ENCODE measurements at regions not wholly inside any gene's neighbourhood (a gene's known extent, or its start where the extent isn't known, plus 50 kb on each side); places are given as distances from the start of the nearest gene placed in this dataset.

DNA sequence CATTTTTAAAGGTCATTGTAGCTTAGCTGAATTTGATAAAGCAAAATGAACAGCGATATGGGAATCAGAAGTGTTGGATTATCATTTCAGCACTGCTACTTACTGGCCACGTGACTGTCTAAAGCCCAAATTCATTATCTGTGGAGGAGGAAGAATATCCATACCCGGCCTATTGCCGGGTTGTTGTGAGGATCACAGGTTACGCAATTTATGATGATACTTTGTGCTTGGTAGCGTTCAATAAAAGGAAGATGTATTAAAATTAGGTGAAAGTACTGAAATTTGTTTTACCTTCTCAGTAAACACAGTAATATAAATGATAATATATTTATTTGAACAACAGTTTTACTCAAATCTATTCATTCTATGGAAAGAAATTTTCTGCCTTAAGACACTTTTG lies 1540.2 kb downstream of the ADGRL3 start:
- no peaks in the 10 kb centered on the region for H3K27me3 ChIP-seq
- TF ChIP-seq POLR2A (IDR thresholded peaks at IDR 0.05): no peak
- TF ChIP-seq CTCF (IDR thresholded peaks at IDR 0.05): no peak
- intact Hi-C loops (cut with DNase I): no loop called here

GRCh38 chr4:62717154-62717553 lies 1517.0 kb downstream of the ADGRL3 start:
- H3K4me3 ChIP-seq: no peak overlapping the region
- intact Hi-C loops (cut with DNase I): no loop called here
- WGBS, 2 donors: 38 to 40% methylated on average over 2 of the region's 2 CpGs
- H3K4me1 ChIP-seq: no peaks in the 10 kb centered on the region
- no peak for DNase-seq
- no peak overlapping the region for H3K27ac ChIP-seq
- no peaks in the 10 kb centered on the region for H3K9me3 ChIP-seq
- no peaks in the 10 kb centered on the region for H3K36me3 ChIP-seq
- no peaks in the 10 kb centered on the region for H3K27me3 ChIP-seq
- TF ChIP-seq POLR2A (IDR thresholded peaks at IDR 0.05) (no peak), CTCF (IDR thresholded peaks at IDR 0.05) (no peak)

More for the DNA sequence above, 1540.2 kb downstream of the ADGRL3 start:
- Histone ChIP-seq H3K9me3 (no peaks in the 10 kb centered on the region), H3K27ac (no peak overlapping the region), H3K4me3 (no peak overlapping the region), H3K36me3 (no peaks in the 10 kb centered on the region), H3K4me1 (no peaks in the 10 kb centered on the region)
- WGBS, 2 donors: 75 to 82% methylated on average over 6 of the region's 6 CpGs
- DNase-seq: no peak

DNA sequence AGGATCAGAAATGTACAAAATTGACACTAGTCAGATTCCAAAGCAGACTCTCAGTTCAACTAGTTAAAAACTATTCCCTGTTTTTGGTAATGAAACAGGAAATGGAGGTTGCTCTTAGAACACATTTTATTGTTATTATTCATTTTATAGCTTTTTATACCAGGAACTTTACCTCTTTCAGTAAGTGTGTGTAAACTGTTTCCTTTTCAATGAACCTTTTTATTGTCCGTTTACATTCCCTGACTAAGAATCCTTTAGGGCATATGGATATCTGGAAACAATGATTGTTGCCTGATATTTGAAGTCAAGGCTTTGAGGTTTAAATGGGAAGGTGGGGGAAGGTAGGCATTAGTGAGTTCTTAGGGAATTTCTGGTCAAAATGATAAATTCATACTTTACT lies 1511.4 kb downstream of the ADGRL3 start:
- 11 to 37% methylated on average over 1 of the region's 1 CpG for WGBS, 2 donors
- TF ChIP-seq POLR2A (IDR thresholded peaks at IDR 0.05) (no peak), CTCF (IDR thresholded peaks at IDR 0.05) (no peak)
- no peaks in the 10 kb centered on the region for H3K36me3 ChIP-seq
- DNase-seq: no peak
- intact Hi-C loops (cut with DNase I): no loop called here
- H3K27ac ChIP-seq: no peak overlapping the region
- H3K9me3 ChIP-seq: no peaks in the 10 kb centered on the region
- H3K4me1 ChIP-seq: no peaks in the 10 kb centered on the region
- no peaks in the 10 kb centered on the region for H3K27me3 ChIP-seq
- no peak overlapping the region for H3K4me3 ChIP-seq

DNA sequence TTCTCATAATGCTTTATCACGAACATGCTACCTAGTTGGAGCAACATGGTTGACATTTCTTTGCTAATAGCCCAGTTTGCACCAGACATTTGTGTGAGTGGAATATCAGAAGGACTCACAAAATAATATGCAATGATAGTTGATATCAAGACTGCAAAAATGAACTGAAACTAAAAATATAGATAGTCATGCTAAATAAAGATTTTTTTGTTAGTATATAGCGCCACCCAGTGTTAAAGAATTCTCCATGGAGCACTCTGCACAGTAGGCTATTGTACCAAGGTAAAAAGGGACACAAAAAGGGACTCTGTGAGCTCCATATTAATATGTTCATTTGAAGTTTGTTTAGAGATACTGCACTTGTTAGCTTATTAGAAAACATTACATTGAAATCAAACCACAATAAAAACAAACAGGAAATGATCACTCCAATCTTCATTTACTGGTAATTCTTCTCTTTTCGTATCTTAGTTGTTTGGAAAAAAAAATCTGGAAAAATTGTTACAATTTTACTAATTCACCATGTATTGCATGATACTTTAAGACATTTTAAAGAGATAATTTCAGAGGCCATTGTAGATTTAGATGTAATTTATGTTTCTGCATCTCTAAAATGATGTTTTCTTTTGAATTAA lies 1509.6 kb downstream of the ADGRL3 start:
- Histone ChIP-seq H3K4me3 (peak overlapping the region in 1 of 4 donors; percentile 27), H3K36me3 (no peaks in the 10 kb centered on the region), H3K9me3 (no peaks in the 10 kb centered on the region), H3K27me3 (no peaks in the 10 kb centered on the region), H3K27ac (no peak overlapping the region), H3K4me1 (no peaks in the 10 kb centered on the region)
- TF ChIP-seq CTCF (IDR thresholded peaks at IDR 0.05) (peak; percentile 11 to 56 (median 36)), POLR2A (IDR thresholded peaks at IDR 0.05) (no peak)
- no peak for DNase-seq
- WGBS, 2 donors: 46 to 49% methylated on average over 3 of the region's 3 CpGs
- intact Hi-C loops (cut with DNase I): no loop called here

DNA sequence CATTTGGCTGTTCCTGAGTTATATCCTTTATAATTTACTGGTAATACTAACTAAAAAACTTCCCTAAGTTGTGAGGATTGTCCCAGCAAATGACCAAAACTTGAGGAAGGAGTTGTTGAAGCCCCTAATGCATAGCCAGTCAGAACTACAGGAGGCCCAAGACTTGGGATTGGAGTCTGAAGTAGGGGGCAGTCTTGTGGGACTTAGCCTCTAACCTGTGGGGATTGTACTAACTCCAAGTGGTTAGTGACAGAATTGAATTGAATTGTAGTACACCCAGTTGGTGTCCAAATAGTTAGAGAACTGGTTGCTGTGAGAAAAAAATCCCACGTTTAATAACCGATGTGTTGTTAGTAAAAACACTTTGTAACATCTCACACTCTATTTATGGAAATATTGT lies 1506.3 kb downstream of the ADGRL3 start:
- Histone ChIP-seq H3K4me3 (no peak overlapping the region), H3K9me3 (no peaks in the 10 kb centered on the region), H3K27me3 (no peaks in the 10 kb centered on the region), H3K4me1 (no peaks in the 10 kb centered on the region), H3K27ac (no peak overlapping the region), H3K36me3 (no peaks in the 10 kb centered on the region)
- WGBS, 2 donors: 97 to 100% methylated on average over 2 of the region's 2 CpGs
- intact Hi-C loops (cut with DNase I): no loop called here
- TF ChIP-seq POLR2A (IDR thresholded peaks at IDR 0.05) (no peak), CTCF (IDR thresholded peaks at IDR 0.05) (no peak)
- no peak for DNase-seq

Data from esophagus squamous epithelium (tissue), 5 donors.